GM23248 (cell line): ENCODE measurements at regions not wholly inside any gene's neighbourhood (a gene's known extent, or its start where the extent isn't known, plus 50 kb on each side); places are given as distances from the start of the nearest gene placed in this dataset.
"Not testable (repeated sequence)": the region's sequence is repeated elsewhere in the genome, so short reads cannot be mapped to it uniquely, and the experiment has no call there.

Experiments
- DNase-seq: peaks from one replicate; pipeline ENCODE4 v3.0.0-alpha.2; 2015
- H2AFZ ChIP-seq: fragments of 200-600 bp; sonication (generic); 2 replicates; pipeline ENCODE4 v1.6.1; 2016; ENCODE audit warnings: antibody characterized with exemption
- H3F3A ChIP-seq: fragments of 200-600 bp; sonication (generic); 2 replicates; pipeline ENCODE4 v1.6.1; 2016; ENCODE audit warnings: mild to moderate bottlenecking, antibody characterized with exemption, mixed run types; ENCODE audit not compliant: insufficient read depth
- H3K27ac ChIP-seq: fragments of 200-600 bp; sonication (generic); 2 replicates; pipeline ENCODE4 v1.5.1; 2016; ENCODE audit warnings: mild to moderate bottlenecking
- H3K27me3 ChIP-seq: fragments of 200-600 bp; sonication (generic); replicated peaks from 2 replicates; pipeline ENCODE4 v1.6.1; 2016; ENCODE audit warnings: mild to moderate bottlenecking; ENCODE audit not compliant: insufficient read depth
- H3K36me3 ChIP-seq: fragments of 200-600 bp; sonication (generic); 2 replicates; pipeline ENCODE4 v1.6.1; 2016; ENCODE audit warnings: low read depth, mild to moderate bottlenecking
- H3K4me1 ChIP-seq: fragments of 200-600 bp; sonication (generic); 2 replicates; pipeline ENCODE4 v1.6.1; 2016; ENCODE audit warnings: mild to moderate bottlenecking; ENCODE audit not compliant: insufficient read depth
- H3K4me2 ChIP-seq: fragments of 200-600 bp; sonication (generic); one replicate; pipeline ENCODE4 v1.6.1; 2016; ENCODE audit warnings: mild to moderate bottlenecking; ENCODE audit not compliant: unreplicated experiment
- H3K4me3 ChIP-seq: fragments of 200-600 bp; sonication (generic); 2 replicates; pipeline ENCODE4 v1.5.1; 2016; ENCODE audit warnings: mild to moderate bottlenecking
- H3K79me2 ChIP-seq: fragments of 200-600 bp; sonication (generic); 2 replicates; pipeline ENCODE4 v1.6.1; 2016; ENCODE audit warnings: mild to moderate bottlenecking; ENCODE audit not compliant: insufficient read depth
- H3K9ac ChIP-seq: fragments of 200-600 bp; sonication (generic); 2 replicates; pipeline ENCODE4 v1.6.1; 2016; ENCODE audit warnings: mild to moderate bottlenecking
- H3K9me2 ChIP-seq: fragments of 200-600 bp; sonication (generic); 2 replicates; pipeline ENCODE4 v1.6.1; 2016; ENCODE audit warnings: mixed run types, mild to moderate bottlenecking, moderate library complexity; ENCODE audit not compliant: insufficient read depth
- H3K9me3 ChIP-seq: fragments of 200-600 bp; sonication (generic); one replicate; pipeline ENCODE4 v1.6.1; 2017; ENCODE audit warnings: low read depth
- H4K20me1 ChIP-seq: fragments of 200-600 bp; sonication (generic); 2 replicates; pipeline ENCODE4 v1.6.0; 2016; ENCODE audit not compliant: insufficient read depth
- EZH2 ChIP-seq: fragments of 200-600 bp; sonication (generic); IDR thresholded peaks from 2 replicates; pipeline ENCODE4 v1.6.1; 2018; ENCODE audit warnings: antibody characterized with exemption, mild to moderate bottlenecking; ENCODE audit not compliant: insufficient read depth, poor library complexity, severe bottlenecking
- EZH2phosphoT487 ChIP-seq: fragments of 200-600 bp; sonication (generic); IDR thresholded peaks from 2 replicates; pipeline ENCODE4 v1.6.1; 2018; ENCODE audit warnings: antibody characterized with exemption, moderate library complexity, mild to moderate bottlenecking, low read depth; ENCODE audit not compliant: insufficient read depth
- WGBS, 2 experiments: methylation state at CpG; one replicate each; pipeline ENCODE4 v1.1.6; 2015 to 2017; ENCODE audit warnings: low lambda C conversion rate in 2 of 2, low coverage in 1 of 2; ENCODE audit errors: missing lambda C conversion rate in 2 of 2; 5-methylcytosine and 5-hydroxymethylcytosine counted together
- in situ Hi-C: fragments of 300-500 bp; cut with MboI; formaldehyde crosslinking; loops from 2 replicates; pipeline ENCODE4 v1.15.0; 2020

GRCh38 chr1:185520188-185520920 lies 203.3 kb upstream of the IVNS1ABP start:
- Histone ChIP-seq H3K9ac (no peak overlapping the region), H4K20me1 (no peaks in the 10 kb centered on the region), H3K4me3 (no peak overlapping the region), H3F3A (peaks cover 12% of the 10 kb centered on the region; the same call in 1 of the 2 replicates), H3K4me1 (peaks cover 15% of the 10 kb centered on the region), H3K9me3 (no peaks in the 10 kb centered on the region), H3K4me2 (peak overlapping the region; percentile 47), H3K9me2 (no peaks in the 10 kb centered on the region), H3K79me2 (no peaks in the 10 kb centered on the region), H3K36me3 (no peaks in the 10 kb centered on the region), H2AFZ (no peak overlapping the region), H3K27ac (peak overlapping the region; percentile 48), H3K27me3 (no peaks in the 10 kb centered on the region)
- in situ Hi-C loops, result no loop called here
- WGBS, 2 experiments, result 0 to 5% methylated on average over 2 of the region's 2 CpGs
- TF ChIP-seq EZH2phosphoT487 (no peak), EZH2 (no peak)
- DNase-seq, result peak; percentile 49

DNA sequence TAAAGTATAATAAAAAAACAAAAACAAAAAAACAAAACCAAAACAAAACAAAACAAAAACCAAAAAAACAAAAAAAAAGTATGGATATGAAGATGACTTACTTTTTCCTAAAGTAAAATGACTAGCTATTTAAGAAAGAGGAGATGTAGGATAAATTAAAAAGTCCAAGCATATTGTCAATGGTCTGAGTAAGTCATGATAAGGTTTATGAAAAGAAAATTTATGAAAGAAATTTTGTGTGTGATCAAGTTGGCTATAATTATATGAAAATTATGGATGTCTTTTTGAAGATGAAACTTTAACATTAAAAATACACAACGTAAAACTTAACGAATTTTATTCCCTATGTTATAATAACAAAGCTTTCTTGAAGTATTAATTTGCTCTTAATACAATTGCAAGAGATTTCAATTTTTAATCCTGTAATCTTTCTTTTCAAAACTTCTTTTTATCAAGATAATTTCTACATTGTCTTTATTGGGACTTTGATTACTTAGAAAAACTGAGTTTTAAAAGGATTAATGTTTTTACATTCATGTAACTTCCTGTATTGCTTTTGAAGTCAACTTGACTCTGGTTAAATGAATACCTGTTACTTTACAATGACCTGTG lies 200.9 kb upstream of the IVNS1ABP start:
- Histone ChIP-seq H3F3A (peaks cover 12% of the 10 kb centered on the region; the same call in 1 of the 2 replicates), H3K4me3 (no peak overlapping the region), H3K27me3 (no peaks in the 10 kb centered on the region), H4K20me1 (no peaks in the 10 kb centered on the region), H3K4me1 (peaks cover 15% of the 10 kb centered on the region), H3K79me2 (no peaks in the 10 kb centered on the region), H3K4me2 (no peak overlapping the region), H3K27ac (no peak overlapping the region), H3K36me3 (no peaks in the 10 kb centered on the region), H3K9me3 (no peaks in the 10 kb centered on the region), H2AFZ (no peak overlapping the region), H3K9ac (no peak overlapping the region), H3K9me2 (no peaks in the 10 kb centered on the region)
- no peak for DNase-seq
- WGBS, 2 experiments, result 25 to 27% methylated on average over 2 of the region's 2 CpGs
- TF ChIP-seq EZH2phosphoT487 (no peak), EZH2 (no peak)
- in situ Hi-C loops, result no loop called here

DNA sequence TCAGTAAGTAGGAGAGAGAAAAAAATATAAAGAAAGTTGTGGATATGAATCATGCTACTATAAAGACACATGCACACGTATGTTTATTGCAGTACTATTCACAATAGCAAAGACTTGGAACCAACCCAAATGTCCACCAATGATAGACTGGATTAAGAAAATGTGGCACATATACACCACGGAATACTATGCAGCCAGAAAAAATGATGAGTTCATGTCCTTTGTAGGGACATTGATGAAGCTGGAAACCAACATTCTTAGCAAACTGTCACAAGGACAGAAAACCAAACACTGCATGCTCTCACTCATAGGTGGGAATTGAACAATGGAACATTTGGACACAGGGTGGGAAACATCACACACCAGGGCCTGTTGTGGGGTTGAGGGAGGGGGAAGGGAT lies 200.3 kb upstream of the IVNS1ABP start:
- H2AFZ ChIP-seq, H3K9ac ChIP-seq, H3K4me3 ChIP-seq, H3K36me3 ChIP-seq, DNase-seq, H3K79me2 ChIP-seq, H4K20me1 ChIP-seq, in situ Hi-C loops, H3K27ac ChIP-seq, H3K4me2 ChIP-seq, H3K9me3 ChIP-seq, H3K9me2 ChIP-seq, H3K27me3 ChIP-seq: not testable (repeated sequence)
- Histone ChIP-seq H3F3A (peaks cover 12% of the 10 kb centered on the region; the same call in 1 of the 2 replicates), H3K4me1 (peaks cover 15% of the 10 kb centered on the region)
- 80 to 89% methylated on average over 2 of the region's 2 CpGs for WGBS, 2 experiments

GRCh38 chr1:185515696-185516095 lies 198.7 kb upstream of the IVNS1ABP start:
- TF ChIP-seq EZH2, result no peak
- no peak for TF ChIP-seq EZH2phosphoT487
- WGBS, 2 experiments, result 80 to 87% methylated on average over 2 of the region's 2 CpGs
- Histone ChIP-seq H3K4me1 (peaks cover 11% of the 10 kb centered on the region), H3K4me3 (no peak overlapping the region), H3K27ac (no peak overlapping the region), H2AFZ (no peak overlapping the region), H3K4me2 (no peak overlapping the region), H3K36me3 (no peaks in the 10 kb centered on the region), H3K9me3 (no peaks in the 10 kb centered on the region), H3F3A (peaks cover 10% of the 10 kb centered on the region; the same call in 1 of the 2 replicates), H3K27me3 (no peaks in the 10 kb centered on the region), H3K9me2 (no peaks in the 10 kb centered on the region), H3K79me2 (no peaks in the 10 kb centered on the region), H3K9ac (no peak overlapping the region), H4K20me1 (no peaks in the 10 kb centered on the region)
- no peak for DNase-seq
- in situ Hi-C loops, result no loop called here
